HEK293 (cell line): ENCODE measurements at regions not wholly inside any gene's neighbourhood (a gene's known extent, or its start where the extent isn't known, plus 50 kb on each side); places are given as distances from the start of the nearest gene placed in this dataset.

Experiments
- CTCF ChIA-PET: fragments of 350-600 bp; formaldehyde crosslinking; extraction: SDS; loops from one replicate; lab custom pipeline; 2021; ENCODE audit warnings: antibody characterized with exemption; lab: Yijun Ruan, JAX
- POLR2A ChIA-PET: fragments of 300-600 bp; formaldehyde crosslinking; extraction: SDS; loops from one replicate; lab custom pipeline; 2020; ENCODE audit warnings: antibody characterized with exemption, inconsistent platforms; lab: Yijun Ruan, JAX
- H3K27ac ChIP-seq: fragments of 200-500 bp; sonication (Bioruptor generic); 2 replicates; pipeline ENCODE4 v1.5.1; 2014; ENCODE audit warnings: low read depth, low read length, control low read depth, inconsistent platforms; ENCODE audit errors: extremely low read depth
- H3K36me3 ChIP-seq, 2 experiments: fragments of 200-500 bp in 1 of 2; sonication (Bioruptor generic) in 1 of 2; 1 replicate in 1 of 2; 2 replicates in 1 of 2; pipeline ENCODE4 v1.5.1; 2014 to 2017; ENCODE audit warnings: inconsistent platforms in 2 of 2, low read length in 2 of 2; ENCODE audit not compliant: control insufficient read depth in 2 of 2, insufficient read depth in 1 of 2
- H3K4me1 ChIP-seq: fragments of 200-500 bp; sonication (Bioruptor generic); 2 replicates; pipeline ENCODE4 v1.5.1; 2014; ENCODE audit warnings: mild to moderate bottlenecking, low read length, inconsistent platforms; ENCODE audit not compliant: control insufficient read depth, insufficient read depth
- H3K4me3 ChIP-seq: 2 replicates; pipeline ENCODE4 v1.5.1; 2011; ENCODE audit warnings: low read depth, mild to moderate bottlenecking, control low read depth, low read length, moderate library complexity
- H3K9me3 ChIP-seq: fragments of 200-500 bp; sonication (Bioruptor generic); 2 replicates; pipeline ENCODE4 v1.5.1; 2014; ENCODE audit warnings: low read depth, low read length, inconsistent platforms; ENCODE audit not compliant: control insufficient read depth, insufficient read depth
- PRDM6 ChIP-seq: fragments of 450-650 bp; formaldehyde crosslinking; IDR thresholded peaks from 2 replicates; pipeline ENCODE4 v1.5.1; 2017; ENCODE audit warnings: missing biosample characterization, missing genetic modification characterization
- SP2 ChIP-seq: fragments of 450-650 bp; formaldehyde crosslinking; IDR thresholded peaks from 2 replicates; pipeline ENCODE4 v1.5.1; 2016; ENCODE audit warnings: missing biosample characterization, missing genetic modification characterization
- ZBTB48 ChIP-seq: fragments of 450-650 bp; formaldehyde crosslinking; IDR thresholded peaks from 2 replicates; pipeline ENCODE4 v1.5.1; 2016; ENCODE audit warnings: missing biosample characterization, missing genetic modification characterization
- ZIC2 ChIP-seq: fragments of 450-650 bp; formaldehyde crosslinking; IDR thresholded peaks from 2 replicates; pipeline ENCODE4 v1.5.1; 2016; ENCODE audit warnings: missing biosample characterization, missing genetic modification characterization
- ZNF10 ChIP-seq: fragments of 450-650 bp; formaldehyde crosslinking; IDR thresholded peaks from 2 replicates; pipeline ENCODE4 v1.5.1; 2017; ENCODE audit warnings: missing biosample characterization, missing genetic modification characterization
- ZNF112 ChIP-seq: fragments of 450-650 bp; formaldehyde crosslinking; IDR thresholded peaks from 2 replicates; pipeline ENCODE4 v1.5.0; 2017; ENCODE audit warnings: missing biosample characterization, missing genetic modification characterization
- ZNF148 ChIP-seq: fragments of 450-650 bp; formaldehyde crosslinking; IDR thresholded peaks from 2 replicates; pipeline ENCODE4 v1.5.0; 2017; ENCODE audit warnings: missing biosample characterization, missing genetic modification characterization, borderline replicate concordance
- ZNF202 ChIP-seq: fragments of 450-650 bp; formaldehyde crosslinking; IDR thresholded peaks from 2 replicates; pipeline ENCODE4 v1.5.1; 2016; ENCODE audit warnings: missing biosample characterization, missing genetic modification characterization, borderline replicate concordance
- ZNF221 ChIP-seq: fragments of 450-650 bp; formaldehyde crosslinking; IDR thresholded peaks from 2 replicates; pipeline ENCODE4 v1.5.1; 2017; ENCODE audit warnings: missing biosample characterization, missing genetic modification characterization, borderline replicate concordance
- ZNF280C ChIP-seq: fragments of 450-650 bp; formaldehyde crosslinking; IDR thresholded peaks from 2 replicates; pipeline ENCODE4 v1.5.1; 2016; ENCODE audit warnings: missing biosample characterization, missing genetic modification characterization
- ZNF391 ChIP-seq: fragments of 450-650 bp; formaldehyde crosslinking; IDR thresholded peaks from 2 replicates; pipeline ENCODE4 v1.5.1; 2016; ENCODE audit warnings: low read depth, missing biosample characterization, missing genetic modification characterization, borderline replicate concordance
- ZNF433 ChIP-seq: fragments of 450-650 bp; formaldehyde crosslinking; IDR thresholded peaks from 2 replicates; pipeline ENCODE4 v1.5.1; 2016; ENCODE audit warnings: missing biosample characterization, missing genetic modification characterization, low read depth
- ZNF510 ChIP-seq: fragments of 450-650 bp; formaldehyde crosslinking; IDR thresholded peaks from 2 replicates; pipeline ENCODE4 v1.5.1; 2018; ENCODE audit warnings: mild to moderate bottlenecking, missing genetic modification characterization, missing biosample characterization; ENCODE audit not compliant: insufficient replicate concordance
- ZNF514 ChIP-seq: fragments of 450-650 bp; formaldehyde crosslinking; IDR thresholded peaks from 2 replicates; pipeline ENCODE4 v1.5.1; 2016; ENCODE audit warnings: missing biosample characterization, missing genetic modification characterization
- ZNF529 ChIP-seq: fragments of 450-650 bp; formaldehyde crosslinking; IDR thresholded peaks from 2 replicates; pipeline ENCODE4 v1.5.1; 2017; ENCODE audit warnings: missing genetic modification characterization, missing biosample characterization; ENCODE audit not compliant: insufficient replicate concordance
- ZNF639 ChIP-seq: fragments of 450-650 bp; formaldehyde crosslinking; IDR thresholded peaks from 2 replicates; pipeline ENCODE4 v1.5.1; 2016; ENCODE audit warnings: missing biosample characterization, missing genetic modification characterization
- ZNF707 ChIP-seq: fragments of 450-650 bp; formaldehyde crosslinking; IDR thresholded peaks from 2 replicates; pipeline ENCODE4 v1.5.1; 2016; ENCODE audit warnings: missing biosample characterization, missing genetic modification characterization

GRCh38 chr5:57955511-57955910, 472.9 kb upstream of the ACTBL2 start:
- no peak for TF ChIP-seq ZNF221 (tag by site-specific recombination)
- TF ChIP-seq ZIC2: no peak
- no peak for TF ChIP-seq ZNF391 (tag by site-specific recombination)
- TF ChIP-seq ZBTB48 (tag by site-specific recombination): no peak
- no peak for TF ChIP-seq ZNF148 (tag by site-specific recombination)
- no peak for TF ChIP-seq ZNF514 (tag by site-specific recombination)
- TF ChIP-seq ZNF202 (tag by site-specific recombination): no peak
- TF ChIP-seq ZNF280C (tag by site-specific recombination): no peak
- no peak for TF ChIP-seq ZNF433 (tag by site-specific recombination)
- no peak for TF ChIP-seq ZNF707 (tag by site-specific recombination)
- Histone ChIP-seq H3K27ac (no peak overlapping the region), H3K36me3 (no peaks in the 10 kb centered on the region), H3K4me1 (no peaks in the 10 kb centered on the region), H3K9me3 (no peaks in the 10 kb centered on the region), H3K4me3 (no peak overlapping the region)
- ChIA-PET CTCF (interaction anchor here (0.5 to 1.6 kb wide), 3 partner anchors 190 to 633 kb away, joined by 4 to 10 read pairs (median 5); no protein-coding TSS in a partner anchor), POLR2A (no interaction called here)

GRCh38 chr5:57953792-57954191, 471.2 kb upstream of the ACTBL2 start:
- Histone ChIP-seq H3K4me3 (no peak overlapping the region), H3K36me3 (no peaks in the 10 kb centered on the region), H3K9me3 (no peaks in the 10 kb centered on the region), H3K4me1 (no peaks in the 10 kb centered on the region), H3K27ac (no peak overlapping the region)
- TF ChIP-seq ZNF112 (no peak), ZNF10 (tag by site-specific recombination) (no peak), ZNF529 (no peak), SP2 (tag by site-specific recombination) (no peak), PRDM6 (tag by site-specific recombination) (no peak), ZNF639 (tag by site-specific recombination) (no peak), ZNF510 (tag by site-specific recombination) (no peak)
- CTCF ChIA-PET: no interaction called here
- POLR2A ChIA-PET: no interaction called here
